ENCODE measurements at regions not wholly inside any gene's neighbourhood (a gene's known extent, or its start where the extent isn't known, plus 50 kb on each side); places are given as distances from the start of the nearest gene placed in this dataset.

DNA sequence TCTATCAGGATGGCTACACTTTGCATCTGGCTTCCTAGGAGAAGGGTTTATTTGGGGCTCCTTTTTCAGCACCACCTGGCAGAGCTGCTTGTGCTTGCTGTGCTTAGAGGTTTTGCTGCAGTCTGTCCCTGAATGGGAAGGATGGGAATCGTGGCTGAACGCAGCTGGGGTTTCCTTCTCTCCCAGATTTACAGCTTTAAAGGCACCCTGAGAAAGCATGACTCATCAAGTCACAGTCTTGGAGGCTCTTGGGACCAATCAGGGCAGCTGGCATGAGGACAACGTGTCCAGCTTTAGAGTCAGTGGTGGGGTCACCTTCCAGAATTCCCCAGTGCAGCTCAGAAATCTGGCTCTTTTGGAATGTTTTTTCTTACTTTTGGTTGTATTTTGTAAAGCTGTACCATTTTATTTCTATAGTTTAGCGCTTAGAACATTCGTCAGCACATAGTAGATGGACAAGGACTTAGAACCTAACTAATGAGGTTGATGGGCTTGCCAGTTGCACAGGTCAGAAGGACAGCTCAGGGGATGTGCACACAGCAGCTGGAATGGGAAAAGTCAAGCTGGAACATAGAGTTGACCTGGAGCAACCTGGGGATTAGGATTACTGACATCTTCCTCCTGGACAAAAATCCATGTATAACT lies 222.6 kb downstream of the PRDM2 start:
- DNase-seq (ENCODE audit: low read depth): no peak

DNA sequence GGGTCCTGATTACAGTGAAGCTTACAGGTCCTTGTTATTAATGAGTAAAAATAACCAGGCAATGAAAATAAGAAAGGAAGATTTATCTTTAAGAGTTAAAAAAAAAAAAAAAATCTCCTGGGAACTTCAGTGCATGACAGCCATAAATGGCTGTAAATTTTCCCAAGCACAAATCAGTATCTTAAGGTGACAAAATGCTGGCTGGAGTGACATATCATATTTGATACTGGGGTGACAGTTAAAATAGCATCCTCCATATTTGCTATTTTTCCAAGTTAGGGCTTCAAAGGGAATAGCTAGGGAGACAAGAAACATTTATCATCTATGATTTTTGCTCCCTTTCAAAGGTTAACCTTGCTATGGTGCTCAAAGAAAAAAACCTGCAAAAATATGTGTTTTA lies 226.6 kb downstream of the PRDM2 start:
- DNase-seq (ENCODE audit: low read depth): no peak

DNA sequence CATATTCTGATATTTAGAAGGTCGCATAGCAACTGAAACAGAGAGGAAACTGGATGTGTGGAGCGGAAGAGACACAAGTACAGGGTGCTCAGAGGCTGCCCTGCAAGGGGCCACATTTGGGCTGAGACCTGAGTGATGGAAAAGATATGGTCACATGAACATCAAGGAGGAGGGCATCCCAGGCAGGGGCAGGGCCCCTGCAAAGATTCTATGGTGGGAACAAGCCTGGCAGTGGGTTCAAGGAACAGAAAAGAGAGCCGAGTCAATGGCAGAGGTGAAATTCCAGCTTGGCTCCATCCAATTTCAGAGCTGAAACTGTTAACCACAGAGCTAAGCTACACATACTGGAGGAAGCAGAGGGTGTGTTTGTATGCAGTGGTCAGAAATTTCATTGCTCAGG lies 227.7 kb downstream of the PRDM2 start:
- DNase-seq (ENCODE audit: low read depth): no peak

DNA sequence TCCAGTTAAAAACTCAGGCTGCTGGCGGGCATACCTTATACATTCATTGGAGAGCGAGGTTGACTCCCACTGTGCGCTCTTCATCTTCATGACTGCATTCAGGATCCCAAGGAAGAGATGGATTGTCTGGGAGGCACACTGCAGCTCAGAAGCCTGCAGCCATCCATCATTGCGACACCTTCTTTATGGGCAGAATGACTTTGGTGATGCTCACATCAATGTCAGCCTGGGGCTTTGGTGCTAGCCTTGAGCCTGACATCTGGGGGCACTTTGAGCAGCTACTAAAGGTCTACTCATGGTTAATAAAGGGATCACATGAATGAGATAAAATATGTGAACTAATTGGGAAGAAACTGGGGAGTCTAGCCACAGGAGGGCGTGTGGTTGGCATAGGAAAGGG lies 229.3 kb downstream of the PRDM2 start:
- DNase-seq (ENCODE audit: low read depth): no peak

DNA sequence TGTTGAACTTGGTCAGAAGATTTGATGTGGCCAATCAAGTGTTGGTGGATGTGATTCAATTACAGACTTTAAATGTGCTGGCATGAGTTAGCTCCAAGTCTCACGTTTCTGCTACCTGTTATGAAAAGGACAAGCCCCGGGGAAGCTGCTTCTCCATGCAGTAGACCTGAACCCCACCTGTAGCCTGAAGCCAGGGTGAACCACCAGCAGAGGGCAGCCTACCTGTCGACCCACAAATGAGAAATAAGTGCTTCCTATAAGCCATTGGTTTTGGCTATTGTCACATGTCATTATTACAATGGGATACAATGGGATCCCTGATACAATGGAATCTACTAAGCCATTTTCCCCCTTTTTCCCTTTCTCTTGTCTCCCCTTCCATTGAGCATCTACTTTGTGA lies 230.2 kb downstream of the PRDM2 start:
- DNase-seq (ENCODE audit: low read depth): no peak

DNA sequence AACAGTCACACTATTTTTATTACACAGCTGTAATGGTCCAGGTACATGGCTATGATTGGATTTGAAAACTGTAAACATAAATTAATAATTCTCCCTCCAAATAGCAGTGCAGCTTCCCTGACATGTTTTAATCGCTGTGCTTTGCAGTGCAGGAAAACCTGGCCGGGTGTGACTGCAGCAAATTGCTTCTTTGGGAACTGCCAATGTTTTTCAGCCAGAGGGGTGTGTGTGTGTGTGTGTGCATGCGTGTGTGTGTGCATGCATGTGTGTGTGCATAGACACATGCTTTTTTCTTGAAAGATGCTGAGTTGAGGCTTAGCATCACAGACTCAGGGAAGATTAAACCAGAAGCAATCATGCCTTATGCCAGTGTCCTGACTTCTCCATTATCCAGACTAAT lies 231.2 kb downstream of the PRDM2 start:
- DNase-seq (ENCODE audit: low read depth): no peak

DNA sequence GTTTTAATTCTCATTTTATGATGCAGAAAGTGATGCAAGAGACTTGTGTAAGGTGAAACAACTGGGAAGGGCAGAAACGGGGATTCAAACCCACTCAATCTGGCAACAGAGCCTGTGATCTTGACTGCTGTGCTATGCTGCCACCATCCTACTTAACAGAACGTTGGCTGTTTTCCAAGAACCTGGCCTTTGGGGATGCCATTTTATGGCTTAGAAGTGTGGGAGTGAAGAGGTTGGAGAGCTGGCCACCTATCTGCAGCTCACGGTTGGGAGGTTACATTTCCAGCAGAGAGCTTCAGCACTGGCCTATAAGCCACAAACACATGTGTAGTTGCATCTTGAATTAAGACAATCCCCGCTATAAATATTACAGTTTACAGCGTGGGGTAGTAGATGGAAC lies 235.3 kb downstream of the PRDM2 start:
- no peak for DNase-seq (ENCODE audit: low read depth)

DNA sequence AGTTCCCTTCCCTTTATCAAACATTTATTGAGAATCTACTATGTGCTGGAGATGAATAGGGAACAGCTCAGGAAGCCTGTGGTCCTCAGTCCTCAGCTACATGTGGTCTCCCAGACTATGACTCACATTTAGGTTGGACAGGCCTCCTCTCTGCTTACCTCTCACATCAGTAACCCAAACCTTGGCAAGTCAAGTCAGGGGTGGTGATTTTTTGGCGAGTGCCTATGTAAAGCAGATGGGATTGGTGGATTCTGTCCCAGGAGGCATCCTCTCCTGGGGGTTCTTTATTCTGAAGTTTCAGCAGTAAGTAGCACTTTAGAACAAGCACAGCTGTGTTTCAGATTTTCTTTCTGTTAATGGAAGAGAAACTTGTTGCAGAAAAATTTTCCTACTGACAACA lies 241.3 kb downstream of the PRDM2 start:
- no peak for DNase-seq (ENCODE audit: low read depth)

DNA sequence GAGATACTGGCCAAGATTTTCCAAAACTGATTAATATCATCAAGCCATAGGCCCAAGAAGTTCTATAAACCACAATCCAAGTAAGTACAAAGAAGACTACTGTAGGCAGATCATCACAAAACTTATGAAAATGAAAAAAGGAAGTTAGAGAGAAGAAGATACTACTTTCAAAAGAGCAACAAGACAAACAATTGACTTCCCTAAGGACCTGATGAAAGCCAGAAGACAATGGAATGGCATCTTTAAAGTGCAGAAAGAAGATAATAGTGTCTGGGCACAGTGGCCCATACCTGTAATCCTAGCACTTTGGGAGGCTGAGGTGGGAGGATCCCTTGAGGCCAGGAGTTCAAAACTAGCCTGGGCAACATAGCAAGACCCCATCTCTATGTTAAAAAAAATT lies 243.1 kb downstream of the PRDM2 start:
- DNase-seq (ENCODE audit: low read depth): no peak

DNA sequence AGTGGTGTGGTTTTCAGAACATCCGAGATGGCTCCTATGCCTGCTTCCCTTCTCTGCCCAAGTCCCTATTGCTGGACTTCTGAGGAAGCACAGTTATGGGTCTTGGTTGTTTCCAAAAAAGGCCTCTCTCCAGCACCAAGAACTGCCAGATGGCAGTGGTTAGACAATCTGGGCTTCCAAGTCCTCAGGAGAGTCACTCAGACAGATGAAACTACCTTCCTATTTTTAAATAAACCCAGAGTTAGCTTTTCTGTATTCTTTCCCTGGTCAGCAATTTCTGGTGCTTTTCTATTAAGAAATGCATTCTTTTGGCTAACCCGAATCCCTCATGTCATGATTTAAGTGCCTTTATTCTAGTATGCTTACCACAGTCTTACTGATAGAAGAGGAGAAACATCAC lies 245.9 kb downstream of the PRDM2 start:
- no peak for DNase-seq (ENCODE audit: low read depth)

DNA sequence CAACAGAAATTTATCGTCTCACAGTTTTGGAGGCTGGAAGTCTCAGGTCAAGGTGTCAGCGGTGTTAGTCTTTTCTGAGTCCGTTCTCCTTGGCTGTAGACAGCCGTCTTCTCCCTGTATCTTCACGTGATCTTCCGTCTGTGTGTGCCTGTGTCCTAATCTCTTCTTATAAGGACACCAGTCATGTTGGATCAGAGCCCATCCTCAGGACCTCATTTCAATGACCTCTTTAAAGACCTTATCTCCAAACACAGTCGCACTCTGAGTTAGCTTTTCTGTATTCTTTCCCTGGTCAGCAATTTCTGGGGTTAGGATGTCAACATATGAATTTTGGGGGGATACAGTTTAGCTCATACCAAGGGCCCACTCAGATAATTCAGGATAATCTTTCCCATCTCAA lies 247.7 kb downstream of the PRDM2 start:
- no peak for DNase-seq (ENCODE audit: low read depth)

DNA sequence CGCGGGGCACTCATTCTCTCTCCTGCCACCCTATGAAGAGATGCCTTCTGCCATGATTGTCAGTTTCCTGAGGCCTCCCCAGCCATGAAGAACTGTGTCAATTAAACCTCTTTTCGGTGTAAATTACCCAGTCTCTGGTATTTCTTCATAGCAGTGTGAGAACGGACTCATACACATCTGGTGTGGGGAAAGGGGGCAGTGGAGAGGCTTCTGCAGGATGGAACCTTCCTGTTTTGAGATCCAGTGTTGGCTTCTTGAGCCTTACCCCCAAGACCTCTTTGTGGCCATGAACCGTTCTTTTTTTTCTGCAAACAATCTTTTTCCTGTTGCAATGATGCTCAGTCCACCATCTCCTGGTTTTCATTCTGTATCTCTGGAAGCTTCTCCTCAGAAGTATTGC lies 248.4 kb downstream of the PRDM2 start:
- no peak for DNase-seq (ENCODE audit: low read depth)

DNA sequence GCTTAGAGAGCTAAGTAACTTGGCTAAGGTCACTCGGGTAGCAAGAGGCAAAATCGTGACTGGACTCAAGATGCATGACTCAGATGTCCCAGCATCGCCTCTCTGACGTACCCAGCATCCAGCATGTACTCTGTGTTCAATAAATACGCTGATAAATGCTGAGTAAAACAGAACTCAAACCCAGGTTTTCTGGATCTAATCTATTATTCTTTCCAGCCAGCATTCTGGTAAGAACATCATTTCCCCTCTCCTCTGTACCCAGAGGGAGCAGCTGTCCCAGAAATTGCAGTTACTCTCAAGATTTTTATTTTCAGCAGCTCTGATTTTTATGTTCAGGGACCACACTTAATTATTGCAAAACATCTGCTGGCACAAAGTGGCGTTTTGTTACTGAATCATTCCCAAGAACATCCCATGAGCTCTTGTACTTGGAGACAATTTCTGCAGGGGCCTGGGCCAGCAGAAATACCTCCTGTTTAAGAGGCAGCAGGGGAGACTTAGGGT lies 249.0 kb downstream of the PRDM2 start:
- no peak for DNase-seq (ENCODE audit: low read depth)

DNA sequence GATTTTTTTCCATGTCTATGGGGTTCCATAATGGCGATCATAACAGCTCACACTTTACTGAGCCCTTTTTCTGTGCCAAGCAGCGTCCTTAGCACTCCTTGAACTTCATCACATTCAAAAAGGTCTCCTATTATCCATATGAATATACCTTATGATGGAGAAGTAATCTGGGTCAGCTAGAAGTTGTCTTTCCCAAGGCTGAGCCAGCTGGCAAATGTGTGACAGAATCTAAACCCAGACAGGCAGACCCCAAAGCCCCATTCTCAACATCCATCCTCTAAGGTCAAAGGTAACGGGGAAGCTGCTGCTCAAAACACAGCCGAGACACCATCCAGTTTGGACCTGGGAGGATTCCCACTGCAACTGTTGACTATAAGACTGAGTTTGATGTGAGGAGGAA lies 249.6 kb downstream of the PRDM2 start:
- DNase-seq (ENCODE audit: low read depth): no peak

DNA sequence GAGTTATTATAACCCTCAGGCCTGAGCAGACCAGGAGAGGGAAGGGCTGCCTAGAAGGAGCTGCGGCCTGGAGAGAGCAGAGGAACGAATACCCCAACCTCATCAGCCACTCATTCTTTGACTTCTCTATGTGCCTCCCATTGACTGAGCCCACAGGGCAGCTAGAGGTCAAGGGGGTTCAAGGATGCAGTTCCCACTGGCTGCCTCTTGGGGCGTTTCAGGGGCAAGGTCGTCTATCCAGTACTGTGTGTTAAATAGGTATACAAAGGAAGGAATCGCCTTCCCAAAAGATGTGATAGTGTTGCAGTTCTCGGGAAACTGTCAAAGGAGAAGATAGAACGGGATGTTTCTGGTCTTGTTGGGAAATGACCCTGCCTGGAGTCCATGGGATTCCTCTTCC lies 250.6 kb downstream of the PRDM2 start:
- DNase-seq (ENCODE audit: low read depth): no peak

DNA sequence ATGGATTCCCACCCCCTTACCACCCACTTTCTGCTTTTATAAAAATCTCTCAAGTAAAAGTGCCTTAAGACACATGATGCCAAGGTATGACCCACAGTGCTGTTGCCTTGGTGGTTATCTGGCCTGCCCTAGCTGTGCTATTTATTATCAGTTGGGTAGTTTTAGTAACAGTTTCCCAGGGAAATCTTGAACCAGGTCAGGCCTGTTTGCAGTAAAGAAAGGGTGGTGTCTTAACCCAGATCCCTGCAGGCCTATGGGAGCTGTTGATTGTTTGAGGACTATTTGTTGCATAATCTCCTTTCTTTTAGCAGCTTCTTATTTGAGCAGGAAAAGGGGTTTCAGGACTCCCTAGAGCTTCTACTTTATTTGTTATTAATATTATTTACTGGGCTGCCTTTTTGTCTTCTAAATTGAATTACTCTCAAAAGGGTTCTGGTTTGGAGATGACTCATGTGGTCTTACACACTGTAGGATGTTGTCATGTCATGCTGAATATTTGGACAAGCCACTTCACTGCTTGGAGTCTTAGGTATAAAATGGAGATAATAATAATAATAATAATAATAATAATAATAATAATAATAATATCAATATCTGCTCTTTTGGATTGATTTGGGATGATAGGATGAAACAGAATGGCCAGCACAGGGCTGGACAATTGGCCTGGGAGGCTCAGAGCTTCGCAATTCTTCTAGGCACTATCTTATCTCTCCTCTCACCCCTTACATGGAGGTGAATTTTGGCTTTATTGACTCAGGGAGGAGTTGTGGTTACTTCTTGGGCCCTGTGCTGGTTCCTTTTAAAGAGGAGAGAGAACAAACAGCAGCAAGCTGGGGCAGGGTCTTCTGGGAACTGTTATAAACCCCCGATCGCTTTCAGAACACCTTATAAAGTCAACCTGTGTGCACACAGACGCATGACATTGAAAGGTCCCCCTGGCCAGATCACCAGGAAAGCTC lies 252.1 kb downstream of the PRDM2 start:
- DNase-seq (ENCODE audit: low read depth): no peak

DNA sequence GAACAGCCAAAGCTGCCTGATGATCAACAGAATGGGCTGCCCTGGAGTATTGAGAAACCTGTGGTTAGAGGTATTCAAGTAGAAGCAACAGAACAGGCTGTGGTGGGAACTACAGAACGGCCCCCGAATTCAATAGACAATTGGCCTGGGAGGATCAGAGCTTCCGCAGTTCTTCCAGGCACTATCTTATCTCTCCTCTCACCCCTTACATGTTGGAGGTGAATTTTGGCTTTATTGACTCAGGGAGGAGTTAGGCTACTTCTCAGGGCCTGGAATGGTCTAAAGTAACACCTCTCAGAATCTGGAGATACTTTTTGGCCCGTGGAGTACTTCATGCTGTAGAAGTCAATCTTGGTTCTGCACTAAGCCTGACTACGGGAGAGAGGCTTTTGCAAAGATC lies 253.0 kb downstream of the PRDM2 start:
- DNase-seq (ENCODE audit: low read depth): no peak

DNA sequence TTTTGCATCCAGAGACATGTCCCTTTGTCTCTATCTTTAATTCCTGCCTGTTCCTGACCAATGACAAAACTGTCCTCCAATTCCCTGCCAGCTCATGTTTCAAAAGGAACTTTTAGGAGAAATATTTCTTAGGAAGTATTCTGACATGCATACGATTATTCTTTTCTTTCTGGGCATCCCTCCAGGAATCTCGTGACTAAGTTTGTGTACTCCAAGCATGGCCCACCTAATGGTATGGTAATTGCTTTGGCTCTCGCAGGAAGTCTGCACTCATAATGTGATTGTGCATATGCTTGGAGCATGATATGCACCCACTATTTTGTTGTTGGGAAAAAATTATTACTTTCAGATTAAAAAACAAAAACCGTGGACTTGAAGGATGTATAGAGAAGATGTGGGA lies 256.4 kb downstream of the PRDM2 start:
- DNase-seq (ENCODE audit: low read depth): no peak

DNA sequence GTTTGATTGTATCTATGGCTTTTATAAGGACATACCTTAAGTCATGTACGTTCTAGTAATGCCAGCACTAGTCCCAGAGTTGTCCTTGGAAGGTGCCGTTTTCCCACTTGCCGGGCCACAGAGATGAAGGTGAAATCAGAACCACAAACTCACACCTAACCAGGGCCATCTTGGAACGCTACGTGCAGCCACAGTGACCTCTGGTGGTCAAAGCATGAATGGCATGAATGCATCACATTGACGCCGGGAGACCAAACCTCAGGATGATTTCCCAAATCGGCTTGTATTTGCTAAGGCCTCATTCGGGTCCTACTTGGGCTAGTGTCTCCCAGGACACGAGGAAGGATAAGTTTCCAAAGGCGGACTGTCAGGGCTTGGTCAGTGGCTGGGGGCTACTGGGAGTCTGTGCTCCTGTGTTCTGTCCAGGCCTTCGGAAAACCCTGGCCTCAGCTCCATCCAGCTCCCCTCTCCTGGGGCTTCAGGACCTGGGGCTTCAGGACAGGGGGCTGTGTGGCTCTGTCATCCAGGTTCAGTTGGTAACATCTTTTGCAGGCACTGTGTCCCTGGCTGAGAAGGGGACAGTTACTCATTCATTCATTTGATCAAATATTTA lies 260.5 kb downstream of the PRDM2 start:
- DNase-seq (ENCODE audit: low read depth): peak; percentile 4

DNA sequence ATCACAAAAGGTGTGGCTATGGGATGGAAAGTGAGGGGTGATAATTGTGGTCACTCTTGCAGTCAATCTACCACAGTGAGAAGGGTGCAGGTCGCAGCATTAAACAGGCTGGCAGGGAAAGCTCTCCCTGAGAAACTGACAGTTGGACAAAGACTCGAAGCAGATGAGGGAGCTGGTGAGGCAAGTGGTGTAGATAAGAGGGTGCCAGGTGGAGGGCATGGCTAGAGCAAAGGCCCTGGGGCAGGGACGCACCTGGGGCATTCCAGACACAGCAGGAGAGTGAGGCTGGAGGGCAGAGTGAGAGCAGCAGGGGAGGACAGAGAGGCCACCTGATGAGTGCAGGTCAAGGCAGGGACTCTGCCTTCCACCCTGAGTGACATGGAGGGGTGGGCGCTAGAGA lies 264.8 kb downstream of the PRDM2 start:
- DNase-seq (ENCODE audit: low read depth): no peak

DNA sequence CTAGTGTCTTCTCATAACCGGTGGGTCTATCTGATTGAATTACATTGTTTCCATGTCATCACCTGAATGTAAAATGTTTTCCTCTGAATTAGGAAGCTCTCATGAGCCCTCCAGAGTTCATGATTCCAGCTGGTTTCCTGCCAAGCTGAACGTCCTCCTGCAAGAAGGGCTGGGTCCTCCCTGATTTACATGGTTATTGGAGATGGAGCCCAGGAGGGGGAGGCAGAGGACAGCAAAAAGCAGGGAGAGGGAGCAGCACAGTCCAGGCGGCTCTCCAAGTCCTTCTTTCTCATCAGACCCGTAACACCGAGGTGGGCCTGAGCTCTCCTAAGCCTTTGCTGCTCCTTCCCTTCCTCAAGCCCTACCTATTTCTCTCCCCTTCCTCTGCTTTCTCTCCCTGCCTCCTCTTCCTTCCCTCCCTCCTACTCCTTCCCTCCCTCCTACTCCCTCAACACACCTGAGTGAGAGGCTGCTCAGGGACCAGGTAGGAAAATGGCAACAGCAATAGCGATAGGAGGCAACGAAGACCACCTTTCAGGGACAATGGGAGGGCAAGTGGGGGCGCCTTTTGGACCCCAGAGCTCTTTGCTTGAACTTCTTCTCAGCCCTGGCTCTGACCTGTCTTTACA lies 265.9 kb downstream of the PRDM2 start:
- DNase-seq (ENCODE audit: low read depth): no peak

DNA sequence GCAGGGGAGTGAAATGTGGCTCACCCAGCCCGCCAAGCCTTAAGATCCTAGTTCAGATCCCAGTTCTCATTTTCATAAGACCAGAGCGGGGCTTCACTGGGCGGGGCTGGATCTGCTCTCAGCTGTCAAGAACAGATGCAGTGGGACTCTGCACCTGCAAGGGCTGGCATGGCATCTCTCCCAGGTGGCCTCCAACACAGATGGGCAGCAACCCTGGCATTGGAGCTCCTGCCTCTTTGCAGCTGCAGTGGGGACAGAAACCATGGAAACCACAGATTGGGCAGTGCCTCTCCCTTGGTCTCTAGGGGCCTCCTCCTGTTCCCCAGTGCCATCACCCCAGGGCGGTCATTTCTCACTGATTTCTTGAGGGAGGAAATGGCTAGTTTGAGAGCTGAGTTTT lies 267.7 kb downstream of the PRDM2 start:
- no peak for DNase-seq (ENCODE audit: low read depth)

DNA sequence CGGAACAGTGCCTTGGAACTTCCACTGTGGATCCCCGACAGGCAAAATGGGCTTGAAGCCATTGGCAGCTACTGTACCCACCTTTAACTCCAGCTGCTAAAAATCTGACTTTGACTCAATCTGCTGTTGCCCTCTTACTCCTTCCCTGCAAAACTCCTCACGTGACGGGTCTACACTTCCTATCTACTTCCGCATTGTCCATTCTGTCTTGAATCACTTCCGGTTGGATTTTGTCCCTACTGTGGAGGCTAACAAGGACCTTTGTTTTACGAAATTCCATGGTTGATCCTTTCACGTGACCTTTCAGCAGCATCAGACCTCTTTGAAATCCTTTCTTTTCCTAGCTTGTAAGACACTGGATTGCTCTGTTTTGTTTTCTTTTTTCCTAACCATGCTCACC lies 268.4 kb downstream of the PRDM2 start:
- no peak for DNase-seq (ENCODE audit: low read depth)
